ENCODE measurements at regions not wholly inside any gene's neighbourhood (a gene's known extent, or its start where the extent isn't known, plus 50 kb on each side); places are given as distances from the start of the nearest gene placed in this dataset.
A peak's percentile ranks its signal among the peaks of the same experiment; 100 is the strongest.

DNA sequence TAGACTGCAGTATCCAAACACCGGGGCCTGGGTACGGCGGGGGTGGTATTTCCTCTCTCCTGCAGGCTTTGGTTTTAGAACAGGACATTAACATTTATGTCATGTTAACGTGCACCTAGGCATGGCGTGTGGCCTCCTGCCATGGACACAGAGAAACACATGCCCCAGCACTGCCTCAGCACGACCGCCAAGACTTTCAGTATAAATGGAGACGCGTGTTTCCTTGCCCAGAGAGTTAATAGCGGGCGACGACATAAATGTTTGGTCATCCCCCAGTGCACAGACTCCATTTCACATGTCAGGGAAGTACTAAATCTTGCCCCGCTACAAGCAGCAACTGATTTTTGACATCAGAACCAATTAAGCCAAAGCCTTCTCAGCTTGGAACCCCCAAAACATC is 737.9 kb downstream of the RAB28 start:
- DNase-seq (no peak), FAIRE-seq (no peak), ATAC-seq (no peak)
- Histone ChIP-seq H3K4me1 (no peaks in the 10 kb centered on the region), H3K27me3 (no peaks in the 10 kb centered on the region), H3K9me3 (no peaks in the 10 kb centered on the region), H3K4me3 (no peak overlapping the region), H3K27ac (no peak overlapping the region), H3K36me3 (no peaks in the 10 kb centered on the region)
- intact Hi-C loops (cut with DNase I): no loop called here
- 60 to 76% methylated on average over 13 of the region's 13 CpGs for WGBS, 2 donors
- TF ChIP-seq, protein P1, sequence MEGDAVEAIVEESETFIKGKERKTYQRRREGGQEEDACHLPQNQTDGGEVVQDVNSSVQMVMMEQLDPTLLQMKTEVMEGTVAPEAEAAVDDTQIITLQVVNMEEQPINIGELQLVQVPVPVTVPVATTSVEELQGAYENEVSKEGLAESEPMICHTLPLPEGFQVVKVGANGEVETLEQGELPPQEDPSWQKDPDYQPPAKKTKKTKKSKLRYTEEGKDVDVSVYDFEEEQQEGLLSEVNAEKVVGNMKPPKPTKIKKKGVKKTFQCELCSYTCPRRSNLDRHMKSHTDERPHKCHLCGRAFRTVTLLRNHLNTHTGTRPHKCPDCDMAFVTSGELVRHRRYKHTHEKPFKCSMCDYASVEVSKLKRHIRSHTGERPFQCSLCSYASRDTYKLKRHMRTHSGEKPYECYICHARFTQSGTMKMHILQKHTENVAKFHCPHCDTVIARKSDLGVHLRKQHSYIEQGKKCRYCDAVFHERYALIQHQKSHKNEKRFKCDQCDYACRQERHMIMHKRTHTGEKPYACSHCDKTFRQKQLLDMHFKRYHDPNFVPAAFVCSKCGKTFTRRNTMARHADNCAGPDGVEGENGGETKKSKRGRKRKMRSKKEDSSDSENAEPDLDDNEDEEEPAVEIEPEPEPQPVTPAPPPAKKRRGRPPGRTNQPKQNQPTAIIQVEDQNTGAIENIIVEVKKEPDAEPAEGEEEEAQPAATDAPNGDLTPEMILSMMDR (IDR thresholded peaks at IDR 0.05): no peak

DNA sequence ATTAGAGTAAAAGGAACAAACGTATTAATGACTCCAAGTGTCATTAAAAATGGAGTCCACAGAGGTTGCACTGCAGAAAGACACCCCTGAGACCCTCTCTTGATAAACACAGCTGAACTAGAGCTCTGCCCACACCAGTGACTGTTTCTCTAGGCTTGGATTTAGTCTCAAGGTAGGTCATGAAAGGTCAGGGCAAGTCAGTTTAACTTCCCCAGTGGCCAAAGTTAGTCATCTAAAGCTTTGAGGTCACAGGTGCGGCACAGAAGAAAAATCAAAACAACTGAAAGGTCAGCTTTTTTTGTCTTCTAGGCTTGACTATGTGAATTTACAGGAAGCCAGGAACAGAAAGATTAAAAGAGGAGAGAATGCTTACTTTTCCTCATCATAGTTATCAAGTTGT is 749.6 kb downstream of the RAB28 start:
- Histone ChIP-seq H3K36me3 (no peaks in the 10 kb centered on the region), H3K27ac (no peak overlapping the region), H3K9me3 (no peaks in the 10 kb centered on the region), H3K27me3 (no peaks in the 10 kb centered on the region), H3K4me3 (no peak overlapping the region), H3K4me1 (no peaks in the 10 kb centered on the region)
- 26 to 35% methylated on average over 2 of the region's 2 CpGs for WGBS, 2 donors
- ATAC-seq (no peak), DNase-seq (no peak), FAIRE-seq (no peak)
- TF ChIP-seq, protein P1 (IDR thresholded peaks at IDR 0.05): no peak
- intact Hi-C loops (cut with DNase I): no loop called here

DNA sequence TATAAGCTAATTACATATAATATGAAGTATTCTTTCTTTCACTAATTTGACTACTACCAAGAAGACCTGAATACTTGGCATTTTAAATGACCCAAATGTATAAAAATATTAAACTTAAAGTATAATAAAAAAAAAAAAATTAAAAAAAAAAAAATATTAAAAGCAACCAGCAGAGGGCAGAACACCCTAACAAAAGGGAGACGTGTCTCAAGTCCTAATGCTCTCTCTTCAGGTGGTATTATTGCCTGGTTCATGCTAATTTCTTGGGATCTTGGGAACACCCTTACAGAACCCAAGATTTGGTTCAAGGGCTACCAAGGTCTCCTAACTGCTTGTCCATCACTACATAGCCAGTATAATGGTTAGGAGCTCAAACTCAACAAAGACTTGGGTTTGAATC is 754.8 kb downstream of the RAB28 start:
- TF ChIP-seq, protein P1 (IDR thresholded peaks at IDR 0.05): peak in 3 of 4 donors; percentile 20 to 33 (median 27)
- peak; percentile 49 for FAIRE-seq
- DNase-seq: no peak
- H3K4me3 ChIP-seq: no peak overlapping the region
- no peaks in the 10 kb centered on the region for H3K36me3 ChIP-seq
- H3K27me3 ChIP-seq: no peaks in the 10 kb centered on the region
- WGBS, 2 donors: 0% methylated on average over 1 of the region's 1 CpG
- no peaks in the 10 kb centered on the region for H3K9me3 ChIP-seq
- peak in 2 of 4 donors; percentile 38 to 59 for ATAC-seq
- intact Hi-C loops (cut with DNase I): loop anchor here in 1 of 3 donors (5.0 kb wide), 1 partner anchor 813 kb away; the partner anchor contains the start of gene NKX3-2
- no peak overlapping the region for H3K27ac ChIP-seq
- H3K4me1 ChIP-seq: no peaks in the 10 kb centered on the region

DNA sequence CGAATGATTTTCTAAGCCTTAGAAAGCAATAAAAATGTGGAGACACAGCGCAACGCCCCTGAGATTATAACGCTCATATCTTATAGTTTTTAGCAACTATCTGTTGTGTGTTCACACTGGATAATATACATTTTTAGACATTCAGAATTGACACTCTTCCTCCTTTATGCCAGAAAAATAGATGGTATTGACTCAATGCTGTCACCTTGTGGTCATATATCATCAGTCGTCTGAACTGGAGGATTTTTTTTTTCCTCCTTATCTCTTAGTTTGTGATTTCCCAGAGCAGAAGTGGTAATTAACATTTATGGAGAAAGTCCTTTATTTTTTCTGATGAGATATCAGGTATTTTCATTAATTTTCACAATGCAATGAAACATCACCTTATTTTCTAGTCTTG is 759.6 kb downstream of the RAB28 start:
- H3K36me3 ChIP-seq: no peaks in the 10 kb centered on the region
- FAIRE-seq: no peak
- intact Hi-C loops (cut with DNase I): no loop called here
- TF ChIP-seq, protein P1 (IDR thresholded peaks at IDR 0.05): peak in 1 of 4 donors; percentile 17
- H3K4me1 ChIP-seq: no peaks in the 10 kb centered on the region
- DNase-seq: no peak
- H3K9me3 ChIP-seq: no peaks in the 10 kb centered on the region
- no peak overlapping the region for H3K27ac ChIP-seq
- peak in 2 of 4 donors; percentile 38 to 63 for ATAC-seq
- WGBS, 2 donors: 31 to 42% methylated on average over 5 of the region's 5 CpGs
- H3K27me3 ChIP-seq: no peaks in the 10 kb centered on the region
- no peak overlapping the region for H3K4me3 ChIP-seq

DNA sequence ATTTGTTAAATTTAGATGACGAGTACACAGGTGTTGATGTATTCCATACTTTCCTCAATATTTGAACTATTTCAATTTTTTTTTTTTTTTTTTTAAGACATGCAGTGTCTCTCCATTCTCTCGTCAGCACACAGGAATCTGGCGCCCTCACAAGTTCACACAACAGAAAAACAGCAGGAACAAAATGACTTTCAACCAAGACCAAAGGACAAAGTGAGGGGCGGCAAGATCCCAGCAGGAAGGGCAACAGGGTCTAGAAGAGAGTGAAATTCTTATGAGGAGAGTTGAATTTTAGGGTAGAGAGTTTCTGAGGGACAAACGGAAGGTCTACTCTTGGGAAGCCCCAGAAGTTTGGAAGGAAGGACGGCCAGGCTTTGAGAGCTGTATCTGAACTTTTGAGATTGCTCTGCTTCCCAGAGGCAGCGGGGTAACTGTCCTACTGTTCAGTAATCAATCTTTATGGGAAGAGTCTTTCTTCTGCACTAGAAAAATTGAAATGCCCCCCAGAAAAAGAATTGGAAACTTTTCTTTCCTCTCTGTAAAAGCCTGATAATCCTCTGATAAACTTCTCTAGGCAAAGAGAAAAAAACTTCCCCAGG is 760.2 kb downstream of the RAB28 start:
- ATAC-seq: no peak
- TF ChIP-seq, protein P1 (IDR thresholded peaks at IDR 0.05): no peak
- WGBS, 2 donors: 14 to 24% methylated on average over 7 of the region's 7 CpGs

More for the DNA sequence above, 760.2 kb downstream of the RAB28 start:
- Histone ChIP-seq H3K4me3 (no peak overlapping the region), H3K27me3 (no peaks in the 10 kb centered on the region), H3K4me1 (no peaks in the 10 kb centered on the region), H3K36me3 (no peaks in the 10 kb centered on the region), H3K9me3 (no peaks in the 10 kb centered on the region), H3K27ac (no peak overlapping the region)
- FAIRE-seq: no peak
- DNase-seq: no peak
- intact Hi-C loops (cut with DNase I): no loop called here

Data from pancreas (tissue), 10 donors.